Activated CD8-positive, alpha-beta T cell treated with anti-CD3 and anti-CD28 coated beads for 36 hours (primary cell): ENCODE measurements at regions not wholly inside any gene's neighbourhood (a gene's known extent, or its start where the extent isn't known, plus 50 kb on each side); places are given as distances from the start of the nearest gene placed in this dataset.

Source experiments
- ATAC-seq: fragments of 200-7000 bp; cut with Tn5 transposase; one replicate; pipeline ENCODE4 v1.10.0; 2021; ENCODE audit warnings: mild to moderate bottlenecking, moderate library complexity
- CTCF ChIA-PET: fragments of 350-600 bp; sonication (Branson Sonifier 250); formaldehyde crosslinking; loops from one replicate; lab custom pipeline; 2021; ENCODE audit warnings: antibody characterized with exemption; lab: Charles Lee
- POLR2A ChIA-PET: fragments of 350-600 bp; sonication (Branson Sonifier 250); formaldehyde crosslinking; loops from one replicate; lab custom pipeline; 2021; ENCODE audit warnings: antibody characterized with exemption; lab: Charles Lee
- DNase-seq: peaks from one replicate; pipeline ENCODE4 v3.0.0-alpha.2; 2020
- H3K27ac Mint-ChIP-seq: one replicate; pipeline ENCODE4 v1.8.0; 2021; ENCODE audit warnings: mild to moderate bottlenecking, mixed read lengths
- H3K27me3 Mint-ChIP-seq: one replicate; pipeline ENCODE4 v1.8.0; 2021; ENCODE audit warnings: mixed read lengths
- H3K36me3 Mint-ChIP-seq: one replicate; pipeline ENCODE4 v1.8.0; 2021; ENCODE audit warnings: low read depth, mixed read lengths
- H3K4me1 Mint-ChIP-seq: one replicate; pipeline ENCODE4 v1.8.0; 2021; ENCODE audit warnings: low read depth, mixed read lengths
- H3K4me3 Mint-ChIP-seq: one replicate; pipeline ENCODE4 v1.8.0; 2021; ENCODE audit warnings: mild to moderate bottlenecking, moderate library complexity, mixed read lengths
- H3K9me3 Mint-ChIP-seq: one replicate; pipeline ENCODE4 v1.8.0; 2021; ENCODE audit warnings: mixed read lengths
- CTCF ChIP-seq: fragments of 200-600 bp; IDR thresholded peaks from one replicate; pipeline ENCODE4 v1.8.0; 2022; ENCODE audit warnings: antibody characterized with exemption, mild to moderate bottlenecking
- intact Hi-C: fragments of 100-400 bp; cut with micrococcal nuclease; formaldehyde crosslinking; loops from one replicate; pipeline ENCODE4 v1.10.0; 2022

GRCh38 chr17:6943406-6943805, 52.4 kb upstream of the ALOX12 start:
- intact Hi-C loops, result no loop called here
- ATAC-seq, result no peak
- peaks cover 6% of the 10 kb centered on the region for H3K4me1 Mint-ChIP-seq
- no peak for TF ChIP-seq CTCF
- H3K27ac Mint-ChIP-seq, result no peak overlapping the region
- no peak for DNase-seq
- no peaks in the 10 kb centered on the region for H3K36me3 Mint-ChIP-seq
- POLR2A ChIA-PET, result interaction anchor here (0.7 kb wide), 1 partner anchor 423 kb away, joined by 3 read pairs; no protein-coding TSS in a partner anchor
- CTCF ChIA-PET, result interaction anchor here (1.8 kb wide), 1 partner anchor 61 kb away, joined by 6 read pairs; no protein-coding TSS in a partner anchor
- H3K9me3 Mint-ChIP-seq, result no peaks in the 10 kb centered on the region
- H3K27me3 Mint-ChIP-seq, result no peaks in the 10 kb centered on the region
- no peak overlapping the region for H3K4me3 Mint-ChIP-seq
